IMR-90 (cell line): ENCODE measurements at regions not wholly inside any gene's neighbourhood (a gene's known extent, or its start where the extent isn't known, plus 50 kb on each side); places are given as distances from the start of the nearest gene placed in this dataset.

ENCODE experiments used
- ATAC-seq: fragments of 200-7000 bp; cut with Tn5 transposase; 2 replicates; pipeline ENCODE4 v1.9.1; 2020; ENCODE audit warnings: low read depth, mild to moderate bottlenecking, moderate library complexity
- BruUV-seq: library from RNA; stranded (reverse); fragments of 400-500 nt; replicated peaks from 2 replicates; lab custom pipeline; 2021; lab: Mats Ljungman, UMichigan
- CTCF ChIA-PET: fragments of 300-600 bp; formaldehyde crosslinking; extraction: SDS; loops from one replicate; lab custom pipeline; 2021; ENCODE audit warnings: antibody characterized with exemption; lab: Yijun Ruan, JAX
- POLR2A ChIA-PET: fragments of 300-600 bp; sonication (Branson Sonifier 250); formaldehyde crosslinking; loops from one replicate; lab custom pipeline; 2022; ENCODE audit warnings: antibody characterized with exemption; ENCODE audit not compliant: unreplicated experiment; lab: Charles Lee
- DNase-seq: peaks from one replicate; pipeline ENCODE4 v3.0.0; 2013
- H2AFZ ChIP-seq: replicated peaks from 2 replicates; pipeline ENCODE3; 2013; ENCODE audit warnings: low read length, mild to moderate bottlenecking; ENCODE audit not compliant: poor library complexity
- H2AK5ac ChIP-seq: 2 replicates; pipeline ENCODE4 v1.6.1; 2013; ENCODE audit warnings: low read depth, low read length, inconsistent platforms
- H2AK9ac ChIP-seq: replicated peaks from 2 replicates; pipeline ENCODE3; 2013; ENCODE audit warnings: mild to moderate bottlenecking, low read depth, low read length, moderate library complexity; ENCODE audit not compliant: poor library complexity
- H2BK120ac ChIP-seq: 2 replicates; pipeline ENCODE4 v1.6.1; 2013; ENCODE audit warnings: low read depth, low read length, inconsistent platforms
- H2BK15ac ChIP-seq: 3 replicates; pipeline ENCODE4 v1.6.1; 2013; ENCODE audit warnings: low read depth, low read length, inconsistent platforms
- H2BK20ac ChIP-seq: 2 replicates; pipeline ENCODE4 v1.6.1; 2013; ENCODE audit warnings: low read depth, mild to moderate bottlenecking, inconsistent platforms, low read length, moderate library complexity
- H2BK5ac ChIP-seq: 2 replicates; pipeline ENCODE4 v1.6.1; 2013; ENCODE audit warnings: mild to moderate bottlenecking, low read depth, low read length, inconsistent platforms; ENCODE audit not compliant: poor library complexity, severe bottlenecking
- H3K14ac ChIP-seq: replicated peaks from 2 replicates; pipeline ENCODE4 v1.6.1; 2013; ENCODE audit warnings: low read depth, low read length, inconsistent platforms
- H3K18ac ChIP-seq: 2 replicates; pipeline ENCODE4 v1.6.1; 2013; ENCODE audit warnings: low read depth, low read length, control low read depth
- H3K23ac ChIP-seq: 2 replicates; pipeline ENCODE4 v1.6.1; 2013; ENCODE audit warnings: low read depth, low read length, inconsistent platforms
- H3K27ac ChIP-seq: 2 replicates; pipeline ENCODE4 v1.5.1; 2013; ENCODE audit warnings: mild to moderate bottlenecking, control low read depth, low read length; ENCODE audit not compliant: insufficient read depth
- H3K27me3 ChIP-seq: 2 replicates; pipeline ENCODE4 v1.6.1; 2013; ENCODE audit warnings: low read length; ENCODE audit not compliant: control insufficient read depth, insufficient read depth
- H3K36me3 ChIP-seq: 2 replicates; pipeline ENCODE4 v1.6.1; 2013; ENCODE audit warnings: low read length, mixed read lengths; ENCODE audit not compliant: control insufficient read depth, insufficient read depth
- H3K4ac ChIP-seq: 2 replicates; pipeline ENCODE4 v1.6.1; 2013; ENCODE audit warnings: low read depth, low read length, inconsistent platforms
- H3K4me1 ChIP-seq: 2 replicates; pipeline ENCODE4 v1.6.1; 2013; ENCODE audit warnings: low read length, mixed read lengths; ENCODE audit not compliant: control insufficient read depth, insufficient read depth
- H3K4me2 ChIP-seq: 2 replicates; pipeline ENCODE4 v1.6.1; 2013; ENCODE audit warnings: low read depth, mild to moderate bottlenecking, control low read depth, low read length, moderate library complexity
- H3K4me3 ChIP-seq: 2 replicates; pipeline ENCODE4 v1.5.1; 2013; ENCODE audit warnings: low read depth, mild to moderate bottlenecking, control low read depth, low read length, moderate library complexity; ENCODE audit not compliant: insufficient read depth
- H3K56ac ChIP-seq: 2 replicates; pipeline ENCODE4 v1.6.1; 2013; ENCODE audit warnings: low read length, inconsistent platforms; ENCODE audit not compliant: insufficient read depth; ENCODE audit errors: extremely low read depth
- H3K79me1 ChIP-seq, 2 experiments: 2 replicates each; pipeline ENCODE4 v1.6.1; 2013; ENCODE audit warnings: low read length in 2 of 2, inconsistent platforms in 1 of 2, low read depth in 1 of 2
- H3K9ac ChIP-seq: 2 replicates; pipeline ENCODE4 v1.6.1; 2013; ENCODE audit warnings: low read depth, low read length, control low read depth
- H3K9me1 ChIP-seq: 2 replicates; pipeline ENCODE4 v1.6.1; 2013; ENCODE audit warnings: low read length, inconsistent platforms; ENCODE audit not compliant: insufficient read depth
- H3K9me3 ChIP-seq: 2 replicates; pipeline ENCODE4 v1.6.1; 2013; ENCODE audit warnings: low read length; ENCODE audit not compliant: control insufficient read depth, insufficient read depth
- H4K20me1 ChIP-seq: 2 replicates; pipeline ENCODE4 v1.6.1; 2013; ENCODE audit warnings: low read length, inconsistent platforms; ENCODE audit not compliant: insufficient read depth
- H4K5ac ChIP-seq: 2 replicates; pipeline ENCODE4 v1.6.1; 2013; ENCODE audit warnings: mild to moderate bottlenecking, low read depth, low read length, control low read depth
- H4K8ac ChIP-seq, 2 experiments: 2 replicates each; pipeline ENCODE4 v1.6.1; 2013; ENCODE audit warnings: low read depth in 2 of 2, low read length in 2 of 2, control low read depth in 1 of 2, inconsistent platforms in 1 of 2
- H4K91ac ChIP-seq: 2 replicates; pipeline ENCODE4 v1.6.1; 2013; ENCODE audit warnings: low read depth, low read length, inconsistent platforms; ENCODE audit not compliant: insufficient read depth
- BHLHE40 ChIP-seq: fragments of 150-350 bp; IDR thresholded peaks from 2 replicates; pipeline ENCODE4 v1.6.1; 2016; ENCODE audit warnings: mild to moderate bottlenecking, low read depth, low read length
- CEBPB ChIP-seq: IDR thresholded peaks from 2 replicates; pipeline ENCODE4 v1.6.1; 2012; ENCODE audit warnings: low read depth, low read length, improper control_type of control experiment
- CHD1 ChIP-seq: IDR thresholded peaks from 2 replicates; pipeline ENCODE4 v1.6.1; 2012; ENCODE audit warnings: low read depth, low read length, improper control_type of control experiment
- ELK1 ChIP-seq: fragments of 150-350 bp; IDR thresholded peaks from 2 replicates; pipeline ENCODE4 v1.6.1; 2016; ENCODE audit warnings: low read depth, mild to moderate bottlenecking, low read length, moderate library complexity, borderline replicate concordance
- FOS ChIP-seq: fragments of 150-350 bp; IDR thresholded peaks from 2 replicates; pipeline ENCODE4 v1.6.1; 2016; ENCODE audit warnings: low read depth, low read length
- MAFK ChIP-seq: IDR thresholded peaks from 2 replicates; pipeline ENCODE4 v1.6.1; 2012; ENCODE audit warnings: low read depth, low read length, improper control_type of control experiment
- MAZ ChIP-seq: IDR thresholded peaks from 2 replicates; pipeline ENCODE4 v1.6.1; 2012; ENCODE audit warnings: low read depth, mild to moderate bottlenecking, low read length, improper control_type of control experiment, moderate library complexity, borderline replicate concordance
- MXI1 ChIP-seq: IDR thresholded peaks from 2 replicates; pipeline ENCODE4 v1.6.1; 2012; ENCODE audit warnings: low read depth, mild to moderate bottlenecking, low read length, moderate library complexity, borderline replicate concordance
- NFE2L2 ChIP-seq: fragments of 150-350 bp; IDR thresholded peaks from 2 replicates; pipeline ENCODE4 v1.6.1; 2016; ENCODE audit warnings: low read depth, mild to moderate bottlenecking, low read length
- POLR2A ChIP-seq: IDR thresholded peaks from 2 replicates; pipeline ENCODE4 v1.6.1; 2012; ENCODE audit warnings: mild to moderate bottlenecking, low read depth, low read length
- RAD21 ChIP-seq: IDR thresholded peaks from 2 replicates; pipeline ENCODE4 v1.6.1; 2012; ENCODE audit warnings: low read length, improper control_type of control experiment
- RCOR1 ChIP-seq: IDR thresholded peaks from 2 replicates; pipeline ENCODE4 v1.6.1; 2012; ENCODE audit warnings: mild to moderate bottlenecking, low read length, improper control_type of control experiment; ENCODE audit not compliant: insufficient replicate concordance
- RFX5 ChIP-seq: IDR thresholded peaks from 2 replicates; pipeline ENCODE4 v1.8.0; 2012; ENCODE audit warnings: low read depth, mild to moderate bottlenecking, low read length, moderate library complexity
- SMC3 ChIP-seq: fragments of 150-350 bp; IDR thresholded peaks from 2 replicates; pipeline ENCODE4 v1.6.1; 2016; ENCODE audit warnings: low read depth, mild to moderate bottlenecking, antibody characterized with exemption, low read length, moderate library complexity
- USF2 ChIP-seq: fragments of 150-350 bp; IDR thresholded peaks from 2 replicates; pipeline ENCODE4 v1.6.1; 2017; ENCODE audit warnings: mild to moderate bottlenecking, antibody characterized with exemption, low read length, low read depth
- WGBS, 2 experiments: methylation state at CpG; one replicate each; pipeline versions ENCODE4 v1.1.5 to v1.1.7; 2013; ENCODE audit warnings: missing lambda C conversion rate in 2 of 2; ENCODE audit not compliant: insufficient read length in 1 of 2; ENCODE audit errors: extremely low coverage in 2 of 2; 5-methylcytosine and 5-hydroxymethylcytosine counted together
- dilution Hi-C: fragments of 300-500 bp; cut with HindIII; formaldehyde crosslinking; loops from one replicate; pipeline ENCODE4 v1.14.3; 2018; ENCODE audit warnings: low sequenced_read_pairs; ENCODE audit not compliant: unreplicated experiment
- in situ Hi-C: fragments of 300-500 bp; cut with MboI; formaldehyde crosslinking; loops from 3 replicates; pipeline ENCODE4 v1.14.3; 2019; ENCODE audit warnings: low sequenced_read_pairs, inconsistent platforms, mixed read lengths
- intact Hi-C: fragments of 100-400 bp; cut with micrococcal nuclease; formaldehyde crosslinking; loops from 2 replicates; pipeline ENCODE4 v1.10.0; 2022
- TF ChIP-seq, protein P1 (sequence below): conservative IDR thresholded peaks from 2 replicates; pipeline ENCODE4 v1.5.1; 2012; ENCODE audit warnings: mild to moderate bottlenecking, low read depth, low read length, improper control_type of control experiment

GRCh38 chr6:66145867-66146266, 438.8 kb upstream of the EYS start:
- H3K27ac ChIP-seq, result no peak overlapping the region
- H2AK9ac ChIP-seq, result no peak overlapping the region
- no peak overlapping the region for H2BK5ac ChIP-seq
- H3K36me3 ChIP-seq, result no peaks in the 10 kb centered on the region
- H2BK120ac ChIP-seq, result no peak overlapping the region
- DNase-seq (no peak), ATAC-seq (no peak)
- H3K14ac ChIP-seq, result no peak overlapping the region
- H3K4me3 ChIP-seq, result no peak overlapping the region
- intact Hi-C loops, result no loop called here
- H3K18ac ChIP-seq, result no peak overlapping the region
- H4K5ac ChIP-seq, result no peak overlapping the region
- H3K23ac ChIP-seq, result no peak overlapping the region
- no peaks in the 10 kb centered on the region for H3K9me1 ChIP-seq
- dilution Hi-C loops, result no loop called here
- TF ChIP-seq ELK1 (no peak), RAD21 (no peak), BHLHE40 (no peak), MXI1 (no peak), CHD1 (no peak), RCOR1 (no peak), USF2 (no peak), CEBPB (no peak), FOS (no peak), RFX5 (no peak), POLR2A (no peak), NFE2L2 (no peak), MAZ (no peak), SMC3 (no peak), MAFK (no peak)
- TF ChIP-seq, protein P1, sequence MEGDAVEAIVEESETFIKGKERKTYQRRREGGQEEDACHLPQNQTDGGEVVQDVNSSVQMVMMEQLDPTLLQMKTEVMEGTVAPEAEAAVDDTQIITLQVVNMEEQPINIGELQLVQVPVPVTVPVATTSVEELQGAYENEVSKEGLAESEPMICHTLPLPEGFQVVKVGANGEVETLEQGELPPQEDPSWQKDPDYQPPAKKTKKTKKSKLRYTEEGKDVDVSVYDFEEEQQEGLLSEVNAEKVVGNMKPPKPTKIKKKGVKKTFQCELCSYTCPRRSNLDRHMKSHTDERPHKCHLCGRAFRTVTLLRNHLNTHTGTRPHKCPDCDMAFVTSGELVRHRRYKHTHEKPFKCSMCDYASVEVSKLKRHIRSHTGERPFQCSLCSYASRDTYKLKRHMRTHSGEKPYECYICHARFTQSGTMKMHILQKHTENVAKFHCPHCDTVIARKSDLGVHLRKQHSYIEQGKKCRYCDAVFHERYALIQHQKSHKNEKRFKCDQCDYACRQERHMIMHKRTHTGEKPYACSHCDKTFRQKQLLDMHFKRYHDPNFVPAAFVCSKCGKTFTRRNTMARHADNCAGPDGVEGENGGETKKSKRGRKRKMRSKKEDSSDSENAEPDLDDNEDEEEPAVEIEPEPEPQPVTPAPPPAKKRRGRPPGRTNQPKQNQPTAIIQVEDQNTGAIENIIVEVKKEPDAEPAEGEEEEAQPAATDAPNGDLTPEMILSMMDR, result no peak
- H2AFZ ChIP-seq, result no peak overlapping the region
- no peak overlapping the region for H4K91ac ChIP-seq
- WGBS, 2 experiments, result no CpG with 5 or more reads among the region's 8 CpGs
- H4K8ac ChIP-seq, result no peak overlapping the region
- POLR2A ChIA-PET, result no interaction called here
- H3K4me1 ChIP-seq, result no peaks in the 10 kb centered on the region
- in situ Hi-C loops, result no loop called here
- H3K56ac ChIP-seq, result no peak overlapping the region
- CTCF ChIA-PET, result no interaction called here
- H3K4ac ChIP-seq, result no peak overlapping the region
- H2BK15ac ChIP-seq, result no peak overlapping the region
- H3K9me3 ChIP-seq, result peaks cover 10% of the 10 kb centered on the region; the same call in 1 of the 2 replicates
- no peak overlapping the region for H2BK20ac ChIP-seq
- H2AK5ac ChIP-seq, result no peak overlapping the region
- no peak overlapping the region for H3K9ac ChIP-seq
- no peak overlapping the region for H3K4me2 ChIP-seq
- no peaks in the 10 kb centered on the region for H3K79me1 ChIP-seq
- no peaks in the 10 kb centered on the region for H4K20me1 ChIP-seq
- H3K27me3 ChIP-seq, result no peaks in the 10 kb centered on the region
- BruUV-seq, result no TSS peak
